OCI-LY3 (cell line): ENCODE measurements at regions not wholly inside any gene's neighbourhood (a gene's known extent, or its start where the extent isn't known, plus 50 kb on each side); places are given as distances from the start of the nearest gene placed in this dataset.

Experiments used
- H2AFZ ChIP-seq: fragments of 200-600, 300-600 bp; shearing (Covaris generic); 2 replicates; pipeline ENCODE4 v1.6.0; 2014; ENCODE audit warnings: antibody characterized with exemption, low read depth, low read length
- H3K27ac ChIP-seq: fragments of 200-600, 300-600 bp; sonication (generic); 2 replicates; pipeline ENCODE4 v1.5.1; 2014; ENCODE audit warnings: mild to moderate bottlenecking, low read length, moderate library complexity, mixed read lengths
- H3K27me3 ChIP-seq: fragments of 200-600, 300-600 bp; sonication (generic); 2 replicates; pipeline ENCODE4 v1.6.1; 2014; ENCODE audit warnings: low read depth, low read length, mixed read lengths
- H3K36me3 ChIP-seq: fragments of 200-600, 300-600 bp; sonication (generic); replicated peaks from 2 replicates; pipeline ENCODE3; 2014; ENCODE audit warnings: low read depth, low read length, mixed read lengths
- H3K4me1 ChIP-seq: fragments of 300-600, 200-600 bp; sonication (generic); 2 replicates; pipeline ENCODE4 v1.6.1; 2014; ENCODE audit warnings: low read length, mixed read lengths
- H3K4me2 ChIP-seq: fragments of 200-600, 300-600 bp; sonication (generic); 2 replicates; pipeline ENCODE4 v1.6.1; 2014; ENCODE audit warnings: low read length, mixed read lengths
- H3K4me3 ChIP-seq: fragments of 300-600, 200-600 bp; sonication (generic); 2 replicates; pipeline ENCODE4 v1.5.1; 2014; ENCODE audit warnings: antibody characterized with exemption, mild to moderate bottlenecking, low read length, moderate library complexity
- H3K79me2 ChIP-seq: fragments of 300-600, 200-600 bp; shearing (Covaris generic); 2 replicates; pipeline ENCODE4 v1.6.1; 2014; ENCODE audit warnings: mild to moderate bottlenecking, low read length, mixed read lengths
- H3K9ac ChIP-seq: fragments of 300-600, 200-600 bp; shearing (Covaris generic); 2 replicates; pipeline ENCODE4 v1.6.0; 2014; ENCODE audit warnings: mild to moderate bottlenecking, low read length, moderate library complexity
- H3K9me3 ChIP-seq: fragments of 200-600, 300-600 bp; shearing (Covaris generic); 2 replicates; pipeline ENCODE4 v1.6.1; 2014; ENCODE audit warnings: low read length, mixed read lengths; ENCODE audit not compliant: insufficient read depth
- H4K20me1 ChIP-seq: fragments of 200-600, 300-600 bp; sonication (generic); 2 replicates; pipeline ENCODE4 v1.6.1; 2016; ENCODE audit warnings: low read length, mixed read lengths; ENCODE audit not compliant: insufficient read depth
- CTCF ChIP-seq: fragments of 200-600, 300-600 bp; sonication (generic); IDR thresholded peaks from 2 replicates; pipeline ENCODE4 v1.5.1; 2014; ENCODE audit warnings: antibody characterized with exemption, low read length, low read depth
- EZH2phosphoT487 ChIP-seq: fragments of 200-600 bp; shearing (Covaris generic); IDR thresholded peaks from 2 replicates; pipeline ENCODE4 v1.6.1; 2018; ENCODE audit warnings: antibody characterized with exemption, mixed run types, low read depth

GRCh38 chr12:124174451-124175348, 120.2 kb upstream of the RFLNA start:
- H3K36me3 ChIP-seq, result no peaks in the 10 kb centered on the region
- H2AFZ ChIP-seq, result no peak overlapping the region
- H3K27me3 ChIP-seq, result peaks cover 30% of the 10 kb centered on the region
- TF ChIP-seq EZH2phosphoT487, result no peak
- no peak for TF ChIP-seq CTCF
- no peaks in the 10 kb centered on the region for H3K4me1 ChIP-seq
- no peaks in the 10 kb centered on the region for H4K20me1 ChIP-seq
- no peaks in the 10 kb centered on the region for H3K9me3 ChIP-seq
- no peak overlapping the region for H3K4me3 ChIP-seq
- H3K9ac ChIP-seq, result no peak overlapping the region
- no peak overlapping the region for H3K4me2 ChIP-seq
- H3K27ac ChIP-seq, result no peak overlapping the region
- H3K79me2 ChIP-seq, result no peaks in the 10 kb centered on the region

- H3K27me3 ChIP-seq, result peaks cover 30% of the 10 kb centered on the region
Measured at GRCh38 chr12:124175704-124176103, 119.2 kb upstream of the RFLNA start.

GRCh38 chr12:124177276-124177950, 117.5 kb upstream of the RFLNA start:
- Histone ChIP-seq H3K27ac (no peak overlapping the region), H3K27me3 (peaks cover 20% of the 10 kb centered on the region)
- no peak for TF ChIP-seq EZH2phosphoT487
- no peak for TF ChIP-seq CTCF

More at GRCh38 chr12:124175704-124176103, 119.2 kb upstream of the RFLNA start:
- Histone ChIP-seq H4K20me1 (no peaks in the 10 kb centered on the region), H3K4me1 (no peaks in the 10 kb centered on the region), H3K9ac (no peak overlapping the region), H3K27ac (no peak overlapping the region), H3K4me2 (no peak overlapping the region), H2AFZ (no peak overlapping the region), H3K4me3 (no peak overlapping the region), H3K9me3 (no peaks in the 10 kb centered on the region), H3K79me2 (no peaks in the 10 kb centered on the region), H3K36me3 (no peaks in the 10 kb centered on the region)
- TF ChIP-seq EZH2phosphoT487 (no peak), CTCF (no peak)

GRCh38 chr12:124177951-124178316, 117.0 kb upstream of the RFLNA start:
- no peak overlapping the region for H3K9ac ChIP-seq
- TF ChIP-seq CTCF, result no peak
- no peak for TF ChIP-seq EZH2phosphoT487
- H3K4me3 ChIP-seq, result no peak overlapping the region
- no peaks in the 10 kb centered on the region for H4K20me1 ChIP-seq
- no peak overlapping the region for H3K4me2 ChIP-seq
- peaks cover 17% of the 10 kb centered on the region for H3K27me3 ChIP-seq
- no peaks in the 10 kb centered on the region for H3K4me1 ChIP-seq
- no peak overlapping the region for H3K27ac ChIP-seq
- no peaks in the 10 kb centered on the region for H3K36me3 ChIP-seq
- no peak overlapping the region for H2AFZ ChIP-seq
- no peaks in the 10 kb centered on the region for H3K9me3 ChIP-seq
- H3K79me2 ChIP-seq, result no peaks in the 10 kb centered on the region

More at GRCh38 chr12:124177276-124177950, 117.5 kb upstream of the RFLNA start:
- Histone ChIP-seq H2AFZ (no peak overlapping the region), H3K4me3 (no peak overlapping the region), H3K9ac (no peak overlapping the region), H3K36me3 (no peaks in the 10 kb centered on the region), H3K4me2 (no peak overlapping the region), H4K20me1 (no peaks in the 10 kb centered on the region), H3K9me3 (no peaks in the 10 kb centered on the region), H3K79me2 (no peaks in the 10 kb centered on the region), H3K4me1 (no peaks in the 10 kb centered on the region)
